Left forelimb (tissue), 1 donor: ENCODE measurements at regions not wholly inside any gene's neighbourhood (a gene's known extent, or its start where the extent isn't known, plus 50 kb on each side); places are given as distances from the start of the nearest gene placed in this dataset.

ENCODE experiments used
- DNase-seq: peaks from one replicate; pipeline ENCODE4 v3.0.0-alpha.2; 2018; ENCODE audit warnings: low spot score

DNA sequence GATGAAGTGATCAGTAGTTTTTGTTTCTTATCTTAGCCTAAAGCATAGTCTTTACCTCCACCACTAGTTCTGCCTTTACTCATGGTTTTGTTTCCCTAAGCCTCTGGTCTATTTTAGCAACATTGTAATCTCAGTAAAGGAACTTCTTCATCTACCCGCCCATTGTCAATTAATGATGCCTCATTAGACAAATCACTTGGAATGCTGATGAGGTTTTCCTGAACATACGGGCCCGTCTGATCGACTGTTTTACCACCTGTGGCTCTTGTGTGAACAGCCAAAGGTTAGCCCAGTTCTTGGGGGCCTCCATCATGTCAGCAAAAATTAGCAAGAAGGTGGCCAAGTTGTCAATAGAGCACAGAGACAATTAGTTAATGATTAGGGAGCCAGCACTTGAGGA, 470.1 kb upstream of the ARRDC4 start:
- DNase-seq = no peak

GRCh38 chr15:97501291-97501690, 459.2 kb upstream of the ARRDC4 start:
- DNase-seq = no peak

DNA sequence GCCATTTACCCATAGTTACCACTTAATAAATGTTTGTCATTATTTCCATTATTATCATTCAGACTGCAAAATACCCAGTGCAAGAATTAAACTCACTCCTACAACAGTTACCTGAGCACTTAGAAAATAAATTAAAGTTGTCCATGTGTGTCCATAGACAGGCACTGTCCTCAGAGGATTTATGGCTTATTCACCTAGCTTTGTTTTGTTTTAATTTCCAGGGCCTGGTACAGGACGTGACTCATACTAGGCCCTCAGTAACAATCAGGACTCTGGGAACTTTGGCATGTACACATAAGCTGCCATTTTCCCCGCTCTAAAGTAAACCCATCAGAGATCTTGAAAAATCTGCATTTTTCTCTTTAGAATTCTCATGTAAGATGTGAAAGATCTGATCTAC, 458.5 kb upstream of the ARRDC4 start:
- no peak for DNase-seq

- no peak for DNase-seq
Observed at GRCh38 chr15:97504031-97504792, 456.3 kb upstream of the ARRDC4 start.

DNA sequence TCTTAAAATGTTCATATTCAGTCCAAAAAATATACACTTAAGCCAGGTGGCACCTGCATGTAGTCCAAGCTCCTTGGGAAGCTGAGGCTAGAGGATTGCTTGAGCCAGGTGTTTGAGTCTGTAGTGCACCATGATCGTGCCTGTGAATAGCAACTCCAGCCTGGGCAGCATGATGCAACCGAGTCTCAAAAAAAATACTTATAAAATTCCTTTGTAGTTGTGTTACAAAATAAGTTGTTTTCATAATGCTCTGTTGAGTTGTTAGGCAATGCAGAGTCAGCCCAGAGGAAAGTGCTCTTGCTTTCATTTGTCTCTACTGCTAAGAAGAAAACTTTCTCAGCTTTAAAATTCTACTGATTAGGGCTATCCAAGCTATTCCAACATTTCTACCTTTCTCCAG, 442.8 kb upstream of the ARRDC4 start:
- DNase-seq = no peak

- DNase-seq = no peak
Observed at GRCh38 chr15:97520689-97521088, 439.8 kb upstream of the ARRDC4 start.

- DNase-seq = no peak
Observed at GRCh38 chr15:97521381-97522285, 438.9 kb upstream of the ARRDC4 start.

- DNase-seq = no peak
Observed at GRCh38 chr15:97522347-97522746, 438.2 kb upstream of the ARRDC4 start.

GRCh38 chr15:97525809-97526208, 434.7 kb upstream of the ARRDC4 start:
- DNase-seq = no peak

GRCh38 chr15:97528238-97528637, 432.3 kb upstream of the ARRDC4 start:
- no peak for DNase-seq

- no peak for DNase-seq
Observed at GRCh38 chr15:97545799-97546198, 414.7 kb upstream of the ARRDC4 start.

DNA sequence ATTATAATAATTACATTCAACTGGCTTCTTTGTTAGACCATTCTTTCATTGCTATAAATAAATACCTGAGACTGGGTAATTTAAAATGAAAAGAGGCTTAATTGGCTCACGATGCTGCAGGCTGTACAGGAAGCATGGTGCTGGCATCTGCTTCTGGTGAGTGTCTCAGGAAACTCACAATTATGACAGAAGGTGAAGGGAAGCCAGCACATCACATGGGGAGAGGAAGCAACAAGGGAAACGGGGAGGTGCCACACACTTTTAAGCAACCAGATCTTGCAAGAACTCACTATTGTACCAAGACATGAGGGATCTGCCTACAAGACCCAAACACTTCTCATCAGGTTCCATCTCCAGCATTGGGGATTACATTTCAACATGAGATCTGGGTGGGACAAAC, 413.1 kb upstream of the ARRDC4 start:
- no peak for DNase-seq

DNA sequence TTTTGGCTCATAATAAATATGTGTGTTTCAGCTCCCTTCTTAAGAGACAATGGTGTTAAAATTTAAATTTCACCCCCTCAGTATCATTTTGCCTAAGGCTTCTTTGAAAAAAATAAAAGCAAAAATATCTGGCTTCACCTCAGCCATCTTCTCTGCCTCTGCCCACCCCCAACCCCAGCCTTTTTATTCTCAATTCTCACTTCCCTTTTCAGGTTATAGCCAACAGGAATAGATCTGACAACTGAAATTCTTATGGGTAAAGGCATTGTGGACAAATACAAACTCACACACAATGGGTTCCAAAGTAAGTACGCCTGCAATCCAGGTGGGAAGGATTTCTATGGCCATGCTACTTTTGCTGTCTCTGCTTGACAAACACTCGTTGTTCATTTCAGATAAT, 399.0 kb upstream of the ARRDC4 start:
- DNase-seq = no peak

DNA sequence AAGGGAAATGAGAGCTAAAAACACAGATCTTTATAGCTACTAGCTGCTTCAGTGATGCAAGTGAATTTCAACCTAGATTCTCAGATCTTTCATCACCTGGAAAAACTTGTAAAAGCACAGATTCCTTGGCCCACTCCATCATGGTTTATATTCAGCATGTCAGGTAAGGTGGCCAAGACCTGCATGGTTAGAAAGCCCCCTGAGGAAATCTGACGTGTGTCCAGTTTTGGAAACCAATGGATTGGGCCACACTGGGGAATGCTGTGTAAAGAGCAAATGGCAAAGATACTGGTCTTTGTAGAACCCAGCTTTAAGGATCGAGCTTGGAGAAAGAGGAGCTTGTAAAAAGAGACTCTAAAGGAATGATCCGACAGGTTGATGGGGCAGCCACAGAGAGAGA, 397.0 kb upstream of the ARRDC4 start:
- no peak for DNase-seq

GRCh38 chr15:97566961-97567360, 393.5 kb upstream of the ARRDC4 start:
- no peak for DNase-seq

GRCh38 chr15:97567411-97567810, 393.1 kb upstream of the ARRDC4 start:
- DNase-seq = no peak

GRCh38 chr15:97576929-97577645, 383.4 kb upstream of the ARRDC4 start:
- no peak for DNase-seq

DNA sequence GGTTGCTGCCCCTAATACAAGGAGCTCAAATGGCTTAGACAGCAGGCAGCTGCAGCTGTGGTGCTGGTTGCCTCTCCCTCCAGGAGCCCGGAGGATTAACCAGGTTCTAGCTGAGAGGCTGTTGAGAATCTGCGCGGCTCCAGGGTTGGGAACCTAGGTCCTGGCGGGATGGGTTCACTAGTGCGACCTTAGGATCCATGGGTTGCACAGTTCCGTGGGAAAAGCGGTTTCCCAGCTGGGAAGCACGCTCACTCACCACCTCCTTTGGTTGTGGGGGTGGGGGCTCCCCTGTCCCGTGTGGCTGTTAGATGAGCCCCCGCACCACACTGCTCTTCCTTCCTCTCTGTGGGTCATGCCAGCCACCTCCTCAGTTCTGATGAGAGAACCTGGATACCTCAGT, 375.1 kb upstream of the ARRDC4 start:
- no peak for DNase-seq

GRCh38 chr15:97592778-97593177, 367.7 kb upstream of the ARRDC4 start:
- DNase-seq = no peak

GRCh38 chr15:97597801-97598200, 362.7 kb upstream of the ARRDC4 start:
- no peak for DNase-seq

DNA sequence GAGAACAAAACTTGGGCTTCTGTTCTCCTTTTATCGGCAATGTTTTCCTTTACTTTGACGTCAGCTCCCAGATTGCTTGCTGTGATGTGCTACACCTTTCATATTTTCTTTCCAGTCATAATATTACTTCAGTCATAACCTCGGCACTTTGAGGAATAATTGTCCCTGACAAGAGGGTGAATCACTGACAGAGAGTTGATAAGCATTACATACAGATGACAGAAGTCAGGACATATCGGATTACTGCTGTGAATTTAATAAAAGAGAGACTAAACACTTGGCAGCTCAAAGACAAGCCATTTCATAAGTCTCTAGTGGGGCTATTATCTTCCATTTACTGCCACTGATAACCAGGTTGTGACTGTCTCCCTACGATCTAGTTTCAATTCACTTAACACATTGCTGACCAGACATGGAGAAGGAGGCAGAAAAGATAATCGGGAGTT, 362.1 kb upstream of the ARRDC4 start:
- no peak for DNase-seq

DNA sequence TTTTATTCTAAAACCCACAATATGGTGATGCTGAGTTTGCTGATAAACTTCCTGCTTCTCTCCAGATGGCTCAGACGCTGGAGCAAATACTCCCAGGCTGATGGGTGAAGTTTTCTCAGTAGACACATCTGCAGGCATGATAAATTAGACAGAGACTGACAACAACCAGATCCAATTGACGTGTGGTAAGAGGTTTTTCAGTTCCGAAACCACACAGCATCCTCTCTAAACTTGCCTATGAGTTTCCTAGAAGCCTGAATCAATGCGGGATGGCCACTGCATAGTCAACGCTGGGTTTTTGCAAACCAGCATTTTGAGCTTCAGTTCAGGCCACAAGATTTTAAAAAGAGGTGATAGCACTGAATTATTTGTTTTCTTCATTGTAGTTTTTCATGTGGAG, 360.3 kb upstream of the ARRDC4 start:
- no peak for DNase-seq

GRCh38 chr15:97604677-97605076, 355.8 kb upstream of the ARRDC4 start:
- no peak for DNase-seq
